ENCODE measurements at regions not wholly inside any gene's neighbourhood (a gene's known extent, or its start where the extent isn't known, plus 50 kb on each side); places are given as distances from the start of the nearest gene placed in this dataset.
"Not testable (repeated sequence)": the region's sequence is repeated elsewhere in the genome, so short reads cannot be mapped to it uniquely, and the experiment has no call there.

GRCh38 chr15:91415258-91415657 is 315.2 kb downstream of the SV2B start:
- DNase-seq, result not testable (repeated sequence)

GRCh38 chr15:91420689-91421088 is 320.6 kb downstream of the SV2B start:
- no peak for DNase-seq

GRCh38 chr15:91422797-91423196 is 322.7 kb downstream of the SV2B start:
- DNase-seq, result no peak

GRCh38 chr15:91424001-91424400 is 323.9 kb downstream of the SV2B start:
- no peak for DNase-seq

- DNase-seq, result no peak
Observed at GRCh38 chr15:91426412-91426811, 326.4 kb downstream of the SV2B start.

- no peak for DNase-seq
Observed at GRCh38 chr15:91429973-91430372, 329.9 kb downstream of the SV2B start.

- DNase-seq, result no peak
Observed at GRCh38 chr15:91431041-91431715, 331.1 kb downstream of the SV2B start.

- DNase-seq, result no peak
Observed at GRCh38 chr15:91435113-91435512, 335.1 kb downstream of the SV2B start.

- no peak for DNase-seq
Observed at GRCh38 chr15:91444656-91445055, 344.6 kb downstream of the SV2B start.

- DNase-seq, result no peak
Observed at GRCh38 chr15:91445695-91446228, 345.7 kb downstream of the SV2B start.

- no peak for DNase-seq
Observed at GRCh38 chr15:91447991-91448644, 348.1 kb downstream of the SV2B start.

GRCh38 chr15:91453376-91453775 is 353.3 kb downstream of the SV2B start:
- DNase-seq, result not testable (repeated sequence)

GRCh38 chr15:91456251-91456718 is 356.2 kb downstream of the SV2B start:
- peak in 1 of 2 experiments; percentile 26 for DNase-seq

- no peak for DNase-seq
Observed at GRCh38 chr15:91456921-91457320, 356.9 kb downstream of the SV2B start.

GRCh38 chr15:91461377-91461776 is 361.3 kb downstream of the SV2B start:
- no peak for DNase-seq

GRCh38 chr15:91465086-91465485 is 365.0 kb downstream of the SV2B start:
- DNase-seq, result no peak

GRCh38 chr15:91465696-91466095 is 365.6 kb downstream of the SV2B start:
- DNase-seq, result peak; percentile 62 to 88

- DNase-seq, result no peak
Observed at GRCh38 chr15:91468871-91469580, 369.0 kb downstream of the SV2B start.

GRCh38 chr15:91469632-91470567 is 369.8 kb downstream of the SV2B start:
- no peak for DNase-seq

- DNase-seq, result no peak
Observed at GRCh38 chr15:91471468-91471867, 371.4 kb downstream of the SV2B start.

- no peak for DNase-seq
Observed at GRCh38 chr15:91472316-91472756, 372.3 kb downstream of the SV2B start.

- no peak for DNase-seq
Observed at GRCh38 chr15:91473894-91474545, 374.0 kb downstream of the SV2B start.
